ENCODE measurements at regions not wholly inside any gene's neighbourhood (a gene's known extent, or its start where the extent isn't known, plus 50 kb on each side); places are given as distances from the start of the nearest gene placed in this dataset.
A peak's percentile ranks its signal among the peaks of the same experiment; 100 is the strongest.
"Not testable (repeated sequence)": the region's sequence is repeated elsewhere in the genome, so short reads cannot be mapped to it uniquely, and the experiment has no call there.

DNA sequence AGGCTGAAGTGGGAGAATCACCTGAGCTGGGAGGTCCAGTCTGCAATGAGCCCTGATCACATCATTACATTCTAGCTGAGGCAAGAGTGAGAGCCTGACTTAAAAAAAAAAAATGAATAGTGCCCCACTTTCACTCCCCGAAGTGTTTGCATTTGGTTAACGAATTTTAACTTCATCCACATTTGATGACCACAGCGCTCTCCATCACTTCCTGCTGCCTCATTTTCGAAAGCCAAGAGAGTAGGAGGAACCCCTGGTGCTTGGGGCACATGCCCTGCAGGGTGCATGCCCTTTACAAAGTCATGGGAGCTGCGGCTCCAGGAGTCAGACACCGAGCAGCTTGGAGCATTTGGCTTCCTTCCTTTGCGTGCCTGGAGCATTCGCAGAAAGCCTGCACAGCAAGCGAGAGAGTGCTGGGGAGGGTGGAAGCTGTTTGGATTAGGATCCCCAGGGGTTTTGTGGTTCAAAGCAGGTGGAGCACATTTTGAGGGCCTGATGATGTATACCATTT is 119.1 kb upstream of the METTL14 start:
- H2BK120ac ChIP-seq (replicated peaks; ENCODE audit: low read depth, low read length); H2BK12ac ChIP-seq (ENCODE audit: low read depth, low read length); CTCF ChIA-PET (ENCODE audit: partially characterized antibody); H4K20me1 ChIP-seq (replicated peaks in 1 of 2; ENCODE audit: control insufficient read depth in 1 of 2, insufficient read depth in 2 of 2, low read length in 2 of 2); H3K23ac ChIP-seq (ENCODE audit: insufficient read length); H2BK20ac ChIP-seq (ENCODE audit: low read length); H3K23me2 ChIP-seq (ENCODE audit: low read depth, low read length); H3K4me1 ChIP-seq (replicated peaks in 1 of 4; ENCODE audit: control insufficient read depth in 3 of 4, insufficient read depth in 4 of 4, low read length in 3 of 4); H3K79me2 ChIP-seq (ENCODE audit: control insufficient read depth in 1 of 2, insufficient read depth in 2 of 2, low read length in 2 of 2); H3K14ac ChIP-seq (ENCODE audit: insufficient read length); H2AK5ac ChIP-seq (ENCODE audit: low read depth, low read length); H3K9ac ChIP-seq (replicated peaks in 1 of 4; ENCODE audit: extremely low read depth in 1 of 4, low read depth in 3 of 4, low read length in 3 of 4); H3K56ac ChIP-seq (replicated peaks; ENCODE audit: insufficient read length, low read depth, low read length); H3K36me3 ChIP-seq (ENCODE audit: control insufficient read depth in 2 of 4, insufficient read depth in 4 of 4, low read length in 3 of 4); H4K8ac ChIP-seq (ENCODE audit: extremely low read depth, insufficient read depth, low read length); H3K27ac ChIP-seq (ENCODE audit: low read depth, low read length); H2BK5ac ChIP-seq (ENCODE audit: low read depth, low read length); H3K4ac ChIP-seq (replicated peaks; ENCODE audit: insufficient read length, low read depth, low read length); H3K79me1 ChIP-seq (ENCODE audit: low read depth, low read length); H2BK15ac ChIP-seq (ENCODE audit: low read length); H3K27me3 ChIP-seq (replicated peaks in 1 of 4; ENCODE audit: control insufficient read depth in 3 of 4, extremely low read depth in 1 of 4, insufficient read depth in 3 of 4, low read length in 3 of 4); POLR2A ChIA-PET (ENCODE audit: partially characterized antibody); H4K91ac ChIP-seq (replicated peaks; ENCODE audit: insufficient read length, low read length); H4K5ac ChIP-seq (ENCODE audit: insufficient read length, low read depth, low read length); H3K9me3 ChIP-seq (ENCODE audit: insufficient read depth in 2 of 2, low read depth in 1 of 2, low read length in 1 of 2); H3K18ac ChIP-seq (ENCODE audit: extremely low read depth, low read length): not testable (repeated sequence)
- peak; percentile 13 to 51 for DNase-seq (ENCODE audit: low read depth in 1 of 2, low spot score in 2 of 2)
- 28% methylated on average over 9 of the region's 9 CpGs; no CpG with 5 or more reads in 1 of the 2 experiments for WGBS, 2 experiments (ENCODE audit: extremely low coverage in 1 of 2, insufficient coverage in 1 of 2, insufficient read length in 1 of 2, insufficient replicate concordance in 2 of 2, low coverage in 1 of 2, low lambda C conversion rate in 2 of 2, missing lambda C conversion rate in 1 of 2)
- Histone ChIP-seq H3K4me3 (ENCODE audit: extremely low read depth in 1 of 4, insufficient read depth in 2 of 4, low read depth in 3 of 4, low read length in 4 of 4) (0 out of 8 replicates have a peak overlapping the region, but pooled peaks of 1 of the 4 experiments have one; percentile 30), H2AFZ (ENCODE audit: low read length) (peak overlapping the region; percentile 19; the same call in 1 of the 2 replicates), H3K4me2 (ENCODE audit: insufficient read depth in 1 of 2, low read depth in 2 of 2, low read length in 2 of 2) (peak overlapping the region; percentile 31 to 51; a peak in 3 of 4 replicates)
- peak; percentile 73 for FAIRE-seq

DNA sequence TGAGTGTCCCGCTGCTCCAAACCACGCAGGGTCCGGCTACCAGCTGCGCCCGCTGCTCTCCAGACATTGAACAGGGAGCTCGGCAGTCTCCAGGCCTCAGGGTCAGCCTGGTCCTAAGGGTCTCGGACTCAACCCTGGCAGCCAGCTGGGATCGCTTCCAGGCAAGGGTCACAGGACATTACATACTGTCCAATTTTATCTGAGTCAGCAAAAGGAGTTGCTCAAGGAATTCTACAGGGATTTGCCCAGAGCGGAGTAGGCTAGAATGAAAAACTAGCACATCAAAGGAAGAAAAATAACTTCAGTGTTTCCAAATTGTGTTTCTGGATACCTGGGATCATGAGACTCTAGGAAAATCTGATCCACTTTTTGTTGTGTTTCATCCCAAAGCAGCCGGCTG is 112.2 kb upstream of the METTL14 start:
- H3K27ac ChIP-seq (ENCODE audit: low read depth, low read length); POLR2A ChIA-PET (ENCODE audit: partially characterized antibody); FAIRE-seq; H2AFZ ChIP-seq (ENCODE audit: low read length); H3K79me1 ChIP-seq (ENCODE audit: low read depth, low read length); H3K4ac ChIP-seq (replicated peaks; ENCODE audit: insufficient read length, low read depth, low read length); H3K9ac ChIP-seq (replicated peaks in 1 of 4; ENCODE audit: extremely low read depth in 1 of 4, low read depth in 3 of 4, low read length in 3 of 4); H3K9me3 ChIP-seq (ENCODE audit: insufficient read depth in 2 of 2, low read depth in 1 of 2, low read length in 1 of 2); H4K8ac ChIP-seq (ENCODE audit: extremely low read depth, insufficient read depth, low read length); H3K27me3 ChIP-seq (replicated peaks in 1 of 4; ENCODE audit: control insufficient read depth in 3 of 4, extremely low read depth in 1 of 4, insufficient read depth in 3 of 4, low read length in 3 of 4); H2BK5ac ChIP-seq (ENCODE audit: low read depth, low read length); H3K18ac ChIP-seq (ENCODE audit: extremely low read depth, low read length); H3K23me2 ChIP-seq (ENCODE audit: low read depth, low read length); H2BK15ac ChIP-seq (ENCODE audit: low read length); H4K91ac ChIP-seq (replicated peaks; ENCODE audit: insufficient read length, low read length); H4K5ac ChIP-seq (ENCODE audit: insufficient read length, low read depth, low read length); H3K14ac ChIP-seq (ENCODE audit: insufficient read length); H2BK120ac ChIP-seq (replicated peaks; ENCODE audit: low read depth, low read length); H3K23ac ChIP-seq (ENCODE audit: insufficient read length); H3K56ac ChIP-seq (replicated peaks; ENCODE audit: insufficient read length, low read depth, low read length); CTCF ChIA-PET (ENCODE audit: partially characterized antibody); H3K79me2 ChIP-seq (ENCODE audit: control insufficient read depth in 1 of 2, insufficient read depth in 2 of 2, low read length in 2 of 2); H3K4me3 ChIP-seq (ENCODE audit: extremely low read depth in 1 of 4, insufficient read depth in 2 of 4, low read depth in 3 of 4, low read length in 4 of 4); H2AK5ac ChIP-seq (ENCODE audit: low read depth, low read length); H4K20me1 ChIP-seq (replicated peaks in 1 of 2; ENCODE audit: control insufficient read depth in 1 of 2, insufficient read depth in 2 of 2, low read length in 2 of 2); H2BK12ac ChIP-seq (ENCODE audit: low read depth, low read length); H3K4me1 ChIP-seq (replicated peaks in 1 of 4; ENCODE audit: control insufficient read depth in 3 of 4, insufficient read depth in 4 of 4, low read length in 3 of 4); DNase-seq (ENCODE audit: low read depth in 1 of 2, low spot score in 2 of 2); H3K36me3 ChIP-seq (ENCODE audit: control insufficient read depth in 2 of 4, insufficient read depth in 4 of 4, low read length in 3 of 4); H2BK20ac ChIP-seq (ENCODE audit: low read length); H3K4me2 ChIP-seq (ENCODE audit: insufficient read depth in 1 of 2, low read depth in 2 of 2, low read length in 2 of 2): not testable (repeated sequence)
- WGBS, 2 experiments (ENCODE audit: extremely low coverage in 1 of 2, insufficient coverage in 1 of 2, insufficient read length in 1 of 2, insufficient replicate concordance in 2 of 2, low coverage in 1 of 2, low lambda C conversion rate in 2 of 2, missing lambda C conversion rate in 1 of 2), result 100% methylated on average over 9 of the region's 10 CpGs; no CpG with 5 or more reads in 1 of the 2 experiments
